SK-N-SH treated with all-trans-retinoic acid at 6 μM for 48 hours (cell line): ENCODE measurements at regions not wholly inside any gene's neighbourhood (a gene's known extent, or its start where the extent isn't known, plus 50 kb on each side); places are given as distances from the start of the nearest gene placed in this dataset.

Experiments used
- ATAC-seq: fragments of 200-7000 bp; cut with Tn5 transposase; 3 replicates; pipeline ENCODE4 v1.9.1; 2020; ENCODE audit warnings: mild to moderate bottlenecking, moderate library complexity
- ARNTL ChIP-seq: fragments of 450-650 bp; formaldehyde crosslinking; IDR thresholded peaks from 2 replicates; pipeline ENCODE4 v1.5.0; 2020; ENCODE audit warnings: low read depth, mild to moderate bottlenecking, moderate library complexity, borderline replicate concordance
- BACH2 ChIP-seq: fragments of 250-450 bp; sonication (Bioruptor Pico); IDR thresholded peaks from 2 replicates; pipeline ENCODE4 v1.9.0; 2021; ENCODE audit warnings: mild to moderate bottlenecking, borderline replicate concordance
- CREB5 ChIP-seq: fragments of 250-450 bp; sonication (Bioruptor Pico); IDR thresholded peaks from 2 replicates; pipeline ENCODE4 v1.5.1; 2020; ENCODE audit warnings: low read depth, mild to moderate bottlenecking, moderate library complexity
- CSDC2 ChIP-seq: fragments of 250-450 bp; sonication (Bioruptor Pico); IDR thresholded peaks from 2 replicates; pipeline ENCODE4 v1.5.0; 2020; ENCODE audit warnings: mild to moderate bottlenecking, moderate library complexity
- CSRNP3 ChIP-seq: fragments of 250-450 bp; sonication (Bioruptor Pico); IDR thresholded peaks from 2 replicates; pipeline ENCODE4 v1.5.1; 2021; ENCODE audit warnings: mild to moderate bottlenecking, moderate library complexity
- ESRRG ChIP-seq: fragments of 250-450 bp; sonication (Bioruptor Pico); IDR thresholded peaks from 2 replicates; pipeline ENCODE4 v1.6.1; 2021; ENCODE audit warnings: mild to moderate bottlenecking
- ISL1 ChIP-seq: fragments of 250-450 bp; sonication (Bioruptor Pico); IDR thresholded peaks from 2 replicates; pipeline ENCODE4 v2.1.2; 2022; ENCODE audit warnings: mild to moderate bottlenecking, moderate library complexity
- OSR1 ChIP-seq: fragments of 250-450 bp; sonication (Bioruptor Pico); IDR thresholded peaks from 2 replicates; pipeline ENCODE4 v1.8.0; 2022; ENCODE audit warnings: moderate library complexity, mild to moderate bottlenecking, inconsistent platforms
- PATZ1 ChIP-seq: fragments of 250-450 bp; sonication (Bioruptor Pico); IDR thresholded peaks from 2 replicates; pipeline ENCODE4 v1.8.0; 2020; ENCODE audit warnings: mild to moderate bottlenecking, moderate library complexity, borderline replicate concordance
- POU6F1 ChIP-seq: fragments of 250-450 bp; sonication (Bioruptor Pico); IDR thresholded peaks from 2 replicates; pipeline ENCODE4 v1.8.0; 2021; ENCODE audit warnings: low read depth, mild to moderate bottlenecking, moderate library complexity, borderline replicate concordance
- PPARA ChIP-seq: fragments of 250-450 bp; sonication (Bioruptor Pico); IDR thresholded peaks from 2 replicates; pipeline ENCODE4 v1.5.0; 2020; ENCODE audit warnings: mild to moderate bottlenecking, borderline replicate concordance
- RARB ChIP-seq: fragments of 250-450 bp; sonication (Bioruptor Pico); IDR thresholded peaks from 2 replicates; pipeline ENCODE4 v1.8.0; 2021; ENCODE audit warnings: mild to moderate bottlenecking, moderate library complexity
- SNAI2 ChIP-seq: fragments of 250-450 bp; sonication (Bioruptor Pico); IDR thresholded peaks from 2 replicates; pipeline ENCODE4 v1.5.0; 2020; ENCODE audit warnings: mild to moderate bottlenecking, moderate library complexity
- TCF4 ChIP-seq: fragments of 250-450 bp; sonication (Bioruptor Pico); IDR thresholded peaks from 2 replicates; pipeline ENCODE4 v1.8.0; 2021; ENCODE audit warnings: mild to moderate bottlenecking, moderate library complexity, borderline replicate concordance
- TOX ChIP-seq: fragments of 250-450 bp; sonication (Bioruptor Pico); IDR thresholded peaks from 2 replicates; pipeline ENCODE4 v1.8.0; 2021; ENCODE audit warnings: mild to moderate bottlenecking, moderate library complexity, borderline replicate concordance
- TSHZ2 ChIP-seq: fragments of 250-450 bp; sonication (Bioruptor Pico); IDR thresholded peaks from 2 replicates; pipeline ENCODE4 v1.5.0; 2020; ENCODE audit warnings: mild to moderate bottlenecking, moderate library complexity
- ZC3H10 ChIP-seq: fragments of 250-450 bp; sonication (Bioruptor Pico); IDR thresholded peaks from 2 replicates; pipeline ENCODE4 v1.5.1; 2021; ENCODE audit warnings: mild to moderate bottlenecking, moderate library complexity
- ZFP3 ChIP-seq: fragments of 250-450 bp; sonication (Bioruptor Pico); IDR thresholded peaks from 2 replicates; pipeline ENCODE4 v1.5.0; 2020; ENCODE audit warnings: mild to moderate bottlenecking, moderate library complexity
- ZFP30 ChIP-seq: fragments of 450-650 bp; formaldehyde crosslinking; IDR thresholded peaks from 2 replicates; pipeline ENCODE4 v1.5.0; 2022; ENCODE audit warnings: mild to moderate bottlenecking, moderate library complexity
- ZNF565 ChIP-seq: fragments of 450-650 bp; formaldehyde crosslinking; conservative IDR thresholded peaks from 2 replicates; pipeline ENCODE4 v1.5.0; 2020; ENCODE audit warnings: low read depth, mild to moderate bottlenecking, moderate library complexity
- ZNF70 ChIP-seq: fragments of 450-650 bp; formaldehyde crosslinking; IDR thresholded peaks from 2 replicates; pipeline ENCODE4 v1.5.0; 2020; ENCODE audit warnings: mild to moderate bottlenecking, moderate library complexity
- ZNF8 ChIP-seq: fragments of 450-650 bp; formaldehyde crosslinking; IDR thresholded peaks from 2 replicates; pipeline ENCODE4 v1.5.0; 2020; ENCODE audit warnings: mild to moderate bottlenecking, moderate library complexity

GRCh38 chr11:27909386-27909785 is 198.6 kb downstream of the KIF18A start:
- TF ChIP-seq SNAI2 (CRISPR knock-in tag) = no peak
- TF ChIP-seq ZFP3 = no peak
- TF ChIP-seq ZNF70 (CRISPR knock-in tag) = no peak
- no peak for ATAC-seq

GRCh38 chr11:27908621-27909020 is 199.3 kb downstream of the KIF18A start:
- TF ChIP-seq ZC3H10 (CRISPR knock-in tag) = no peak
- no peak for TF ChIP-seq POU6F1 (CRISPR knock-in tag)
- TF ChIP-seq BACH2 (CRISPR knock-in tag) = no peak
- TF ChIP-seq, all 23 proteins: peak for 0
- no peak for ATAC-seq

- TF ChIP-seq ZNF70 (CRISPR knock-in tag) (no peak), TCF4 (CRISPR knock-in tag) (no peak), OSR1 (no peak)
- no peak for ATAC-seq
Observed at GRCh38 chr11:27907530-27907929, 200.4 kb downstream of the KIF18A start.

GRCh38 chr11:27907091-27907490 is 200.9 kb downstream of the KIF18A start:
- TF ChIP-seq CSDC2 (no peak), RARB (CRISPR knock-in tag) (no peak), ISL1 (CRISPR knock-in tag) (no peak), SNAI2 (CRISPR knock-in tag) (no peak), ZNF8 (CRISPR knock-in tag) (no peak), ARNTL (CRISPR knock-in tag) (no peak), BACH2 (CRISPR knock-in tag) (no peak), CREB5 (CRISPR knock-in tag) (no peak), OSR1 (no peak), ZFP30 (CRISPR knock-in tag) (no peak), ZNF70 (CRISPR knock-in tag) (no peak), PATZ1 (CRISPR knock-in tag) (no peak), TOX (CRISPR knock-in tag) (no peak), CSRNP3 (CRISPR knock-in tag) (no peak), ESRRG (CRISPR knock-in tag) (no peak), ZNF565 (CRISPR knock-in tag) (no peak), TCF4 (CRISPR knock-in tag) (no peak), TSHZ2 (CRISPR knock-in tag) (no peak), PPARA (CRISPR knock-in tag) (no peak), ZFP3 (no peak)
- TF ChIP-seq, all 23 proteins: peak for 0
- ATAC-seq = no peak
